HG03064 (cell line): ENCODE measurements at regions not wholly inside any gene's neighbourhood (a gene's known extent, or its start where the extent isn't known, plus 50 kb on each side); places are given as distances from the start of the nearest gene placed in this dataset.

Source experiments
- ATAC-seq: cut with Tn5 transposase; IDR thresholded peaks from one replicate; pipeline ENCODE4 v1.9.1; 2021; ENCODE audit warnings: low read depth; ENCODE audit not compliant: unreplicated experiment

DNA sequence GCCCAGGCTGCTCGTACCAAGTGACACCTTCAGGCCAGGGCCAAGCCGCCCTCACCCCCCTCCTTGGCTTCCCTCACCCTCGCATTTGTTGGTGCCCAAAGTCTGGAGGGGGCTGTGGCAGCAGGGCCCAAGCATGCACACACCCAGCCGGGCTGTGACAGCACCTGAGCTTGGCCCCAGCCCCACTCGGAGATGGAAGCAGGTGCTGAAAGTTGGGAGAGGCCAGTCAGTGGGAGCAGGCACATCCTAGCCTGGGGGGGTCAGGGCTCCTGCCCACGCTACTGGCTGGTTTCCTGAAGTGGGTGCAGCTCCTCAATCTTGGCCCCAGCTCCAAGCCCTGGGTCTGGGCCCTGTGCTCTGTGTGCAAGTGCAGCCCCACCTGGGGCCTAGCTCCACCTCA lies 228.0 kb downstream of the RDH14 start:
- ATAC-seq = no peak

DNA sequence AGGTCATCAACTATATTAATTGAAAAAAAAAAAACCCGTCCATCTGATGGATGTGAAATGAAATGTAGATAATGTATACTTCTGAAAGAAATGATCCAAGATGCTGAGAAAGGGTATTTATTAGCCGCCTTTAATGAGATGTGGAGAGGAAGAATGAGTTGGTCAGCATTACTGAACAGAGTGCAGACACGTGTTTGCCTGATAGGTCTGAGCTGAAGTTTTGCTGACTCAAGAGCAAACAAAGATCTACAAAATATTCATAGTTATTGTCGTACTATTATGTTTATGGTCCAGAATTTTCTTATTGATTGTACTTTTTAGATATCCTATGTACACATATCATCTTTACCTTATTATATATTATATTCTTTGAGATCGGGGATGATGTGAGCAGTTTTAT lies 235.3 kb downstream of the RDH14 start:
- no peak for ATAC-seq

DNA sequence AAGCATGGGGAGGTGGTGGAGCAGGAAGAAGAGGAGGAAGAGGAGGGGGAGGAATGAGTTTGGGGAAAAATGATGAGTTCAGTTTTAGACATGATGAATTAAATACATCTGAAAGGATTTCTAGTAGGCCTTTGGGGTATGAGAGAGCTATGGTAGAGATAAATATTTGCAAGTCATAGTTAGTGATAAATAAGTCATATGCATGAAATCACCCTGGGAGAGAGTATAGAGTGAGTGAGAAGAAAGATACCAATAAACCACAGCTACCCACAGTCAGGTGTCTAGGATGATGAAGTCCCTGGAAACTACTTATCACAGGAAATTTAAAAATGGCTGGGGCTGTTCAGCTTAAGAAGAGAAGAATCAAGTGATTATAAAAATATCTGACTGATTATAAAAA lies 240.5 kb downstream of the RDH14 start:
- ATAC-seq = no peak

DNA sequence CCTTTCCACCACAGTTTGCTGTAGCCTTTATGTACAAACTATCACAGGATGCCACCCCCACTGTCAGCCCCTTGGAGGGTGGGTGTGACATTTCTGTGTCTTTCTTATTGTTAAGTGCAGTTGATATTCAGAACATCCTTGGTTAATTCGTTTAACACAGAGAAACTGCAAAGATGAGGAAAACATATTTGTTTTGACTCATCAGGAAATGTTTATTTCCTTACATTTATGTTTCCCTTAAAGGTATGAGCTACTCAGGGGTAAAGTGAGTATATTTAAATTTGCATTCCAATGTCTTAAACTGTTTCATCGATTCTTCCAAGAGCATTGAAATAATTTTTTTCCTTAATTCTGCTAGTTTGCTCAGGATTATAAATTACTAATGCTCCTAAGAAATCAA lies 243.4 kb downstream of the RDH14 start:
- ATAC-seq = no peak

DNA sequence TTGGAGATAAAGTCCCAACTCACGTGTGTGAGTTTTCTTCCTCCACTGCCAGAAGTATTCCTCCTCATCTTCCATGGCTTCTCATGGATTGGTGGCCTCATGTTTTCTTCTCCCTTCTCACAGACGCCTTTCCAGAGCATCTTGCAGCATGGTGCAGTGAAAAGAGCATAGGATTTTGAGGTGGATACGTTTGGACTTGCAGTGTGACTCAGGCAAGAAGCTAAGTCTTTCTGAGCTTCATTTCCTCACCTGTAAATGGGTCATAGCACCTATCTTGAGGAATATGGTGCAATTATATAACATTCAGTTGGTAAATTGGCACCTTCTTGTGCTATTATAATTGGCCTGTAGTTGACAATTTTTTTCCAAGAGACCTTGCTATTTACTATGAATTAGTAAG lies 247.6 kb downstream of the RDH14 start:
- no peak for ATAC-seq

DNA sequence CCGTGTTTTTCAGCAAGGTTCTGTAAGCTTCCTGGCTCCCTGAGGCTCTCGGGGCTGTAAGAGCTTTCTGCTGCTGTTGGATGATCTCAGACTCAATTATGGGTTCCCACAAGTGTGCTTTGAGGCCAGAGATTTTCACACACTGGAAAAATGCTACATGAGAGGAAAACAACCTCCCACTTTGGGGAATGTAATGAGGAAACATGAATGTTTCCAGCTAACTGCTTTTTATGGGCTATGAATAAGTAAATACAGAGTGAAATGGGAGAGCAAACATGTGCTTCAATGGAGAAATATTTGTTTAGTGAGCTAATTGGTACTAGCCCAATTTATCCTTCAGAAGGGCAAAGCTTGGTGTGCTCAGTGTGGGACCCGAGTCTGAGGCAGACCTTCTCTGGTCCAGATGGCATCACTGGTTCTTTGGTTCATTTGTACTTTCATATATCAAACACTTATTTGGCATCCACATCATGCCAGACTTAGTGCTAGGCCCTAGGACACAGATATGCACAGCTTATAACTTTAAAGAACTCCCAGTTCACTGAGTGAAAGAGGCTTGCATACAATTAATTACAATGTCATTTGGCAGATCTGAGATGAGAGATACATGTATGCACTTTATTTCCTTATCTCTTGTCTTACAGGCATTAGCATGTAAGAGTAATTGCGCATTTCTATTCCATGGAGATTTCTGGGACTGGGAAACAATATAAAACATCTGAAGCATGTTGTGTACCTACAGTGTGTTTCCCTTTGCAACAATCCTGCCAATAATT lies 248.8 kb downstream of the RDH14 start:
- no peak for ATAC-seq

DNA sequence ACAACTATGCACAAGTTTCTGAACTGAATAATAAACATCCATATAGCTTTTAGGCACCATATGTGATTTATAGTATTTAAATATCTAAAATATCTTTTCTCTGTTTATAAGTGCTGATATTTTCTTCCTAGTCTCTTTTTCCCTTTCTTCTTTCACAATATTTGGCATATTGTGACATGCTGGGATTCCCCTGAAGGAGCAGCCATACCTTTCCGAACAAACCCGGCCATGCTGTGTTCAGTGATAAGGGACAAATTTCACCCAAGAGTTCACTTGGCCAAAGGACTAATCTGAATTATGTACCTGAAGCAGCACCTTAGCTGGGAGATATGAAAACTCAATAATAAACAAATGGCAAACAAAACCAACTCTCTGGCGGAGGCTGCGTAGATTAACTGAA lies 250.8 kb downstream of the RDH14 start:
- ATAC-seq = no peak

DNA sequence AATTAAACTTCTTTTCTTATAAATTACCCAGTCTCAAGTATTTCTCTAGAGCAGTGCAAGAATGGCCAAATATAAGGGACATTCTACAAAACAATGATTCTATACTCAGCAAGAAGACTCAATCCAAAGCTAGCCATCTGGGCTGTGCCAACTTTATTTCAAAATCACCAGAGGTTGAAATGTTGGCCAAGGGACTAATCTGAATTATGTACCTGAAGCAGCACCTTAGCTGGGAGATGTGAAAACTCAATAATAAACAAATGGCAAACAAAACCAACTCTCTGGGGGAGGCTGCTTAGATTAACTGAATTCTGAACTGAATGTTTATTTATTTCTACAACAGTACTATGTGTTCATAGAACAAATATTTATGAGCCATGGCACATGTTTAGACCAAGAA lies 251.3 kb downstream of the RDH14 start:
- ATAC-seq = no peak

DNA sequence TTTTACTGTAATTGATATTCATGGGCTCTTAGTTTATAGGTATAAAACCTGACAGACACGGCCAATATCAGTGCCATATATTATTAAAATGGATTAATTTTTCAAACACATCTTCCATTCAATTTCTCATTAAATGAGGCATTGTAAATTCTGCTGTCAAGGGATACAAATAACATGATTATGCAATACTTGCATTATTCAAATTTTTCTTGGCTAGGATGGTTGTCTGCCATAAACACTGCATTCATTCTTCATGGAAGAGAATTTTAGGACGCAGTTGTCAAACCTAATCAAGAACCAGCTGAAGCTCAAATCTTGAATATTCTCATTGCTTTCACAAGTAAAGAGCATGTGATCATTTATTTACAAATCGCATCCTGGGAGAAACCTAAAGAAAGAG lies 255.6 kb downstream of the RDH14 start:
- no peak for ATAC-seq

DNA sequence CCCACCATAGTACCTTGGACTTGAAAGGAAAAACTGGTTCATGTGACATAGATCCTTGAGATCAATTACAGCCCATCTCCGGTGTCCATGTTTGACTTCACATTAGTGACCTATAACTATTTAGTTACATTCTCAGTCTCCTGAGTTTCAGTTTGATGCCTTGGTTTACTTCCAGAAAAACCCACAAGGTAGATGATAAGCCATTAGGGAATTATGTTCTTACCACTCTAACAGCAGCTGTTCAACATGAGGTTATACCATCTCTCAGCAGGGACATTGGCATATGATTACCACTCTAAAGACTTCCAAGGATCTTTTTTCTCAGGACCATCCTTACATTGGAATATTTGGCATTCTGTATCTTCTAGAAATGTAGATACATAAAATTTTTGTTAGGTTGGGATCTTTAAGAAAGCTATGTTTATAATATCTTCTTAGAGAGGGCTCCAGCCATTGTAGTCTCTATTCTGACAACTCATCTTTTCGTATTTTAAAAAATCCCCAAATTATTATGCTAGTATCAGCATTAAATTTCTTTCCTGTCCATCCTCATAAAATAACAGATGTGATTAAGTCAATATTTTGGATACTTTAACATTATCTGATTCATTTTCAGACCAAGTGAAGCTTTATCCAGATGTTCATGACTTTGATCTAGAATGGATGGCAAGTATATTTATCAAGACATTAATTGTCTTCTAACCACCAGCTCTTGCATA lies 258.9 kb downstream of the RDH14 start:
- ATAC-seq = no peak

DNA sequence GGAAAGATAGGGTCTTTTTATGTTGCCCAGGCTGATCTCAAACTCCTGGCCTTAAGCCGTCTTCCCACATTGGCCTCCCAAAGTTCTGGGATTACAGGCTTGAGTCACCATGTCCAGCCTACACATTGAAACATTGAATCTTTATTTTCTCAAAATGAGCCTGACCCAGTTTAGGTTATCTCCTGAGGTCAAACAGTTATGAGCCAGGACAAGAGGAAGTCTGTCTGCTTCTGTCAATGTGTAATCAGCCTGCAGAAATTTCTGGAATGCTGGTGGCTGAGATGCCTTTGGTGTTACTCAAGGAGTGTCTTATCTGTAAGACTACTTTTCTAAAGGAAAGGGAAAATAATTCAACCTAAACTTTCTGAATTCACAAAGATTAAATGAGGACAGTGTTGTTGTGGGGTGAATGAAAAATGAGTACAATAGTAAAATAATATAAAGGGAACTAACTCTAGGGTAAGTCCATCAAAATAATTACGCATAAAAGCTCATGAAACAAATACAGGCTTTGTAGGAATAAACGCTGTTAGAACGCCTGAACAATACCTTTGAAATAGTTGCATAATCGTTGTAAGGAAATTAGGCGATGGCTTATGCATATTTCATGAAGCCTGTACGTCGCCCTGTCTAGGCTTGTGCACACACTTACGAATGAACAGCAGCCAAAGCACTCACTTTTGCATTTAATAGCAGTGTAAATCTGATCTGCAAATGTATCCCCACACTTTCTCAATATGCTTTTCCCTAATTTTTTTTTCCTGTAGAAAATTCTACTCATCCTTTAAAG lies 260.8 kb downstream of the RDH14 start:
- ATAC-seq = no peak

DNA sequence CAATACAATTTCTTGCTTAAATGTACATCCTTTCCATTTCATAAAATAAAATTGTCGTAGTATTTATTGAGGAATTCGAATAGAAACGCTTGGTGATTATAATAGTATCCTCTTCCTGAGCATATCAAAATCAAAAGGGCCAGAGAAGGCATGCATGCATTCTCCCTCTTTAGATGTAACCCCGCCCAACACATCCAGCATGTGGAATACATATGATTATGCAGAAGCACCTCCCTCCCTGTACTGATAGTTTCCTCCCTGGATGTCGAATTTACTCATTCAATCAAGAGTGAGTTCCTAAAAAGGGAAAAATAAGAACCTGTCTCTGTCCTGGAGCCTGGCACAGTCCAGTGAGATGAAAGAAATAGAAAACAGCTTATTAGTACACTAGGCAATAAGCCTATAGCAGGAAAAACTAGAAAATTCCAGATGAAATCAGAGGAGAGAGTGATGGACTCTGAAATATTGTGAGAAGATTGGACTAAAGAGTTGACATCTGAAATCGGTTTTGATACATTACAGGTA lies 262.9 kb downstream of the RDH14 start:
- ATAC-seq = no peak

DNA sequence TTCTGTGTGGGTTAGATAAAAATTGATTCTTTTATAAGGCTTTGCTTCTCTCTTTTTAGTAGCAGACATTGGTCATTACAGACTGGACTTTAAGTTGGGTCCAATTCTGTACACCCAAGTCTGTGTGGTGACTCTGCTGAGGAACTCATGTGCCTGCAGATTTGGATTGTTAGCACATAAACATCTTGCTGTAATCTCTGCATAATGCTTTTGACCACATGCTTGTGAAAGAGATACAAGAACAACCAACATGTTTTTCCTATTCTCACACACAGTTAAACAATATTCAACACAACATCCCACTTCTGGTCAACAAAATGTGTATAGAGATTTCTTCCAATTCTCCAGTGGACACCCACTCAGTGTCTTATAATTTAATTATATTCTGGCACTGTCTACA lies 270.1 kb downstream of the RDH14 start:
- no peak for ATAC-seq

DNA sequence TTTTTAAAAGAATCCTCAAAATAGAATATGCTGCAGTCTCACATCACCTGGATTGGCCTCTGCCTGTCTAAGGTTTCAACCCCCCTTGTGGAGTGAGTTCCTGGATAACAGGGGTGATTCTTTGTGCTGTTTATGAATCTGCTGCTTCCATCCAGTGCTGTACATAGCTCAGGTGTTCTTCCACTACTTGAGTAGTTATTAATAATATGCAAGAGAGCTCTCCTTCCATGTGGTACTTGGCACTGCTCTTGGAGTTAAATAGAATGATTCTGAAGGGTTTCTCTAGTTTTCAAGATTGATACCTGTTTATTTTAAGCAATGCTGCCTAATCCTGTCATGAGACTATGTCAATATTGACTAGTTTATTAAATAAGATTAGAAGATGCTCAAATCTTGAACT lies 273.6 kb downstream of the RDH14 start:
- no peak for ATAC-seq

DNA sequence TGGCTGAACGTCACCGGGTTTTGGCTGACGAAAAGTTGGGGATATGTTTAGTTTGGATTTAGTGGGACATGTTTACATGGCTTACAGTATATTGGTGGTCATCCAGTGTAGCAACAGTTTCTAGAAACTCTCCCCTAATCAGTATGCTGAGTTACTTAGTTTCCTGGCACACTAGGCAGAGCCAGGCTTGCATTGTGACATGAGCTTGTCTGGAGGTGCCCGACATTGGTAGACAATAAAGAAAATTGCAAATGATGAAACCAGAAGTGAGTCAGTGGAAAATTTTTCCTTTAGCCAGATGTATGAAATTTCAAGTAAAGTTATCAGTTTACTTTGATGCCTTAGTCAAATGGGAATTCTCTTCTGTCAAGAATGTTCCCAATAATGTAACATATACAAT lies 276.1 kb downstream of the RDH14 start:
- no peak for ATAC-seq

DNA sequence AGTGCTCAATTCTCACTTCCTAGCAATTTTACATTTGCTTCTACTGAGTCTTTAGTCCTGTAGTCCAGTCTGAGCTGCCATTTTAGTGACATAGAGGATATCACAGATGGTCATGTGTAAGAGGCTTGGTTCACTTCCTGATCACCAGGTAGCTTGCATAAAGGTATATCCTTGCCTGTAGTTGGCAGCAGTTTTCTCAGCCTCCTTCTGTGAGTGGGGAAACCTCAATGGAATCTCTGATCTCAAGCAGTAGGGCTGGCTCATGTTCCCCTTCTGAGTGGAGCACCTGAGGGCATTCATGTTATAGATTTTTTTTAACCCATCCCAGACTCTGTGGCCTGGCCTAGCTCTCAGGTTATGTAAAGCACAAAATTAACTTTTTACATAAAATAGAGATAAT lies 278.4 kb downstream of the RDH14 start:
- no peak for ATAC-seq

DNA sequence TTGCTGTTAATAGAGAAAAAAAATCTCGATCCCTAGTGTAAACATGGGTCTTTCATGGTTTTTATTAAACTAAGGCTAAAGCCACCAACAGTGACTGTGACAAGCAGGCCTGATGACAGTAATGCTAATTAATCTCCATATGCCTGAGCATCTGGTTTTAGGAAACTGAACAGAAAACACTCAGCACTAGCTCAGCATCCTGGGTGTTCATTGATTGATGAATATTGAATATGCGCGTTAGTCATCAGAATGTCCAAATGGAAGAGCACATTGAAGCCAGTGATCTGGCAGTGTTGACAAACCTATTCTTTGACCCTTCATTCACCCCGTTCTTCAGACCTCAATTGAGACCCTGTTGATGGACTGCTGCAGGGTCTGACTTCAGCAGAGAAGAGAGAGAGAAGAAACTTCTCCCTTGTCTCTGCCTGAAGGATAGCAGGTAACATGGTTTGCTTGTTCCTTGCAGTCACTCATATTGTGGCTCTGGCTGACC lies 283.8 kb downstream of the RDH14 start:
- ATAC-seq = no peak

DNA sequence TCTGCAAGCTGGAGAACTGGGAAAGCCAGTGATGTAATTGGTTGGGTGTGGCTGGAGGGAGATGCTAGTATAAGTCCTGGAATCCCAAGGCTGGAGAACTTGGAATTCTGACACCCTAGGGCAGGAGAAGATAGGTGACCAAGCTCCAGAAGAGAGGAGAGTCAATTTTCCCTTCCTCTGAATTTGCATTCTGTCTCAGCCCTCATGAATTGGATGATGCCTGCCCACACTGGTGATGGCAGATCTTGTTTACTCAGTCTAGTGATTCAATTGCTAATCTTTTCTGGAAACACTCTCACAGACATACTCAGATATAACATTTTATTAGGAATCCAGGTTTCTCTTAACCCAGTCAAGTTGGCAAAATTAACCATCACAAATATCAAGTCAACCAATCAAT lies 287.2 kb downstream of the RDH14 start:
- no peak for ATAC-seq

DNA sequence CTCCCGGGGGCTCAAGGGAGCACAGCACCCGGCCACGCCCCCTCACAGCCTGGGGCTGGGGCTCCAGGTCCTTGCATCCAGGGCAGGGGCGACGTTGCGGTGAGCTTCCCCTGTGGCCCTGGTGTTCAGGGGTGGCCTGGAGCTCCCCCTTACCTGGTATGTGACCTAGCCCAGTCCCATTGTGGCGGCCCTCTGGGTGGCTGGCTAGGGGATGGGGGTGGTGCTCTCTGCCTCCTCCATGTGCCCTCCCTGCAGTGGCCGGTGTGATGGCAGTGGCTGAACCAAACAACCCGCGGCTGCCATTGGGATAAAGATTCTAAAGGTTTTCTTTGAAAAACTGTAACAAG lies 288.3 kb downstream of the RDH14 start:
- ATAC-seq = no peak

DNA sequence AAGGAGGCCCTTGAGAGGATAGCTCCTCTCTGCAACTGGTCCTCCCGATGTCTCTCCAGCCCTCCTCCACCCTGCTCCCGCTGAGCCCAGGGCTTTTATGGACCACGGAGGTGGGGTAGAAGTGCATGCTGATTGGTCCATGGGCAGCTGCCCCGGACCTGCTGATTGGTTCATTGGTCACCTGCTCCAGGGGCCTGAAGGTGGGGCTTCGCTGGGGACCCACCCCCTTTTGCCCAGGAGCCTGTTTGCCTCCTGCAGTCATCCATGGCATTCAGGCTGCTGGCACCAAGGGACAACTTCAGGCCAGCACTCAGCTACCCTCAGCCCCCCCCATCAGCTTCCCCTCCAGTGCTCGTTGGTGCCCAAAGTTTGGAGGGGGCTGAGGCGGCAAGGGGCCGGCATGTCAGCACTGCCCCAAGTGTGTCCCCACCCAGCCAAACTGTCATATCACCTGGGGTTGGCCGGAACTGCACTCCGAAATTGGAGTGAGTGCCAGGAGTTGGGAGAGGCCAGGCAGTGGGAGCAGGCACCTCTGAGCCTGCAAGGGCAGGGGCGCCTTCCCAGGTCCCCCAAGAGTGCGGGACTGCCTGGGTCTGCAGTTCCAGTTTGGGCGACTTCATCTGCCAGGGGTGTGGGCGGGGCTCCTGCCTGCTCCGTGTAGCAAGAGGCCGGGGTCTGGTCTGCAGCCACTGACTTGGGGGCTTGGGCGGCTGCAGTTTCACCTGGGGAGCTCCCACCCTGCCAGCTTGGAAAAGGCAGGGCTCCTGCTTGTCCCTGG lies 288.9 kb downstream of the RDH14 start:
- no peak for ATAC-seq

DNA sequence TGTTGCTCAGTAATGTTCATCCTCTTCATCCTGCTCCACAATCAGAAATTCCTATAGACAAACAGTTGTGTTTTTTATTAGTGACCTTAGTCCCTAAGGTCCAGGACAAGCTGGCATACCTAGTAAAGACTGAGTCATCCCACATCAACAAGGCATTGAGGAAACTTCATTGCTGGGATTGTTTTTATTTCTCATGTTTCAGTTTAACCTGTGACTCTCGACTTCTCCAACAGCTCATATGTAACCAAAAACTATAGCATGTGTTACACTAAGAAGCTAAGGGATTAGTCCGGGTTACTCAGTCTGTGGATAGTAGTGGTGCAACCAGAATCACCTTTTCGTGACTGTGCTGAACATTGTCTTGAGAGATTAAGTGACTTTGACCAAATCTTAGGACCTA lies 292.1 kb downstream of the RDH14 start:
- ATAC-seq = no peak
